ENCODE measurements at regions not wholly inside any gene's neighbourhood (a gene's known extent, or its start where the extent isn't known, plus 50 kb on each side); places are given as distances from the start of the nearest gene placed in this dataset.

DNA sequence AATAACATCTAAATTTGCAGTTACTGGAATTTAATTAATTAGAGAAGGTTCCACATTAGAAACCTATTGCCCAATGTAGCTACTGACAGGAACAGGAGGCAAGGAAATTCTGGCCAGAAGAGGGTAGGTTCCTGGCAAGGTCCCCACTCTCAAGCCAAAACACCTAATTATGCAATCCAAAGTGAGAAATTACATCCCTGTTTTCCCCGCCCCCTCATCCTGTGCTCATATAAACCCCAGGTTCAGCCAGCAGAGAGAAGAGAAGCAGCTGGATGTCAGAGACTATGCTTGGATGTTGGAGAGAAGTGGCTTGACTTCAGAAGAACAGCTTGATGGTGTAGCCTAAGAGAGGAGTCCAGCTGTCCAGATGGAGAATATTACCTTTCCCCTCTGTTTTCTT is 951.3 kb upstream of the PRR20A start:
- TF ChIP-seq, protein P1, sequence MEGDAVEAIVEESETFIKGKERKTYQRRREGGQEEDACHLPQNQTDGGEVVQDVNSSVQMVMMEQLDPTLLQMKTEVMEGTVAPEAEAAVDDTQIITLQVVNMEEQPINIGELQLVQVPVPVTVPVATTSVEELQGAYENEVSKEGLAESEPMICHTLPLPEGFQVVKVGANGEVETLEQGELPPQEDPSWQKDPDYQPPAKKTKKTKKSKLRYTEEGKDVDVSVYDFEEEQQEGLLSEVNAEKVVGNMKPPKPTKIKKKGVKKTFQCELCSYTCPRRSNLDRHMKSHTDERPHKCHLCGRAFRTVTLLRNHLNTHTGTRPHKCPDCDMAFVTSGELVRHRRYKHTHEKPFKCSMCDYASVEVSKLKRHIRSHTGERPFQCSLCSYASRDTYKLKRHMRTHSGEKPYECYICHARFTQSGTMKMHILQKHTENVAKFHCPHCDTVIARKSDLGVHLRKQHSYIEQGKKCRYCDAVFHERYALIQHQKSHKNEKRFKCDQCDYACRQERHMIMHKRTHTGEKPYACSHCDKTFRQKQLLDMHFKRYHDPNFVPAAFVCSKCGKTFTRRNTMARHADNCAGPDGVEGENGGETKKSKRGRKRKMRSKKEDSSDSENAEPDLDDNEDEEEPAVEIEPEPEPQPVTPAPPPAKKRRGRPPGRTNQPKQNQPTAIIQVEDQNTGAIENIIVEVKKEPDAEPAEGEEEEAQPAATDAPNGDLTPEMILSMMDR (IDR thresholded peaks at IDR 0.05): no peak
- TF ChIP-seq POLR2AphosphoS5 (IDR thresholded peaks at IDR 0.05) (no peak), POLR2A (IDR thresholded peaks at IDR 0.05; ENCODE audit: low read depth) (no peak), EP300 (IDR thresholded peaks at IDR 0.05) (no peak)

Data from esophagus muscularis mucosa (tissue), 4 donors.